ENCODE measurements at regions not wholly inside any gene's neighbourhood (a gene's known extent, or its start where the extent isn't known, plus 50 kb on each side); places are given as distances from the start of the nearest gene placed in this dataset.

DNA sequence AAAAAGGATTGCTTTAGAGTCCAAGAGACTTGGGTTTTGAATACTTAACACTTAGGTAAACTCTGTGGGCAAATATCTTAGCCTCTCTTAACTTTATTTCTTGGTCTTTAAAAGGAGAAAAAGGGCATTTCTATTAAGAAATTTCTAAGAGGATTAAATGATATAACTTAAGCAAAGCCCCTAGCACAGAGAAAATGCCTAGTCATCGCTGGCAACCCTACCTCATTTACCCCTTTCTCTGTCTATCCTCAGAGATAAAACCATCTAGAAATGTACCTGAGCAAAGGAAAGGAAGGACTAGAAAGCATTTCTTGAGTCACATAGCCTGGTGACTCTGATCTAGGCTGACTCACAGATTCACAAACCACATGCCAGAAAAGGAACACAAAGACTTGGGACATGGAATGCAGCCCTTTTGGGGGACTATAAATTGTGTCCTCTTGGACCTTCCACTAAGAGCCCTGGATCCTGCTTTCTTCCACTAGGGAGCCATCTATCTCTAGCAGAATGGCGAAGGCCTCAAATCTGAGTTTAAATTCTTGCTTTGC, 120.6 kb downstream of the FOXD1 start:
- Histone ChIP-seq H4K20me1 (ENCODE audit: insufficient read depth) (no peaks in the 10 kb centered on the region), H3K4me2 (no peak overlapping the region), H2AFZ (ENCODE audit: low read depth) (no peak overlapping the region), H3K27ac (no peak overlapping the region), H3K9ac (no peak overlapping the region), H3K27me3 (ENCODE audit: insufficient read depth, low read depth) (no peaks in the 10 kb centered on the region), H3K4me3 (IDR thresholded peaks at IDR 0.05; ENCODE audit: insufficient read depth, low read depth, low read length) (no peak overlapping the region), H3K36me3 (ENCODE audit: insufficient read depth) (no peaks in the 10 kb centered on the region), H3K4me1 (ENCODE audit: low read depth, poor library complexity, severe bottlenecking) (no peaks in the 10 kb centered on the region), H3K79me2 (ENCODE audit: insufficient read depth, low read depth) (no peaks in the 10 kb centered on the region)
- TF ChIP-seq, protein P1, sequence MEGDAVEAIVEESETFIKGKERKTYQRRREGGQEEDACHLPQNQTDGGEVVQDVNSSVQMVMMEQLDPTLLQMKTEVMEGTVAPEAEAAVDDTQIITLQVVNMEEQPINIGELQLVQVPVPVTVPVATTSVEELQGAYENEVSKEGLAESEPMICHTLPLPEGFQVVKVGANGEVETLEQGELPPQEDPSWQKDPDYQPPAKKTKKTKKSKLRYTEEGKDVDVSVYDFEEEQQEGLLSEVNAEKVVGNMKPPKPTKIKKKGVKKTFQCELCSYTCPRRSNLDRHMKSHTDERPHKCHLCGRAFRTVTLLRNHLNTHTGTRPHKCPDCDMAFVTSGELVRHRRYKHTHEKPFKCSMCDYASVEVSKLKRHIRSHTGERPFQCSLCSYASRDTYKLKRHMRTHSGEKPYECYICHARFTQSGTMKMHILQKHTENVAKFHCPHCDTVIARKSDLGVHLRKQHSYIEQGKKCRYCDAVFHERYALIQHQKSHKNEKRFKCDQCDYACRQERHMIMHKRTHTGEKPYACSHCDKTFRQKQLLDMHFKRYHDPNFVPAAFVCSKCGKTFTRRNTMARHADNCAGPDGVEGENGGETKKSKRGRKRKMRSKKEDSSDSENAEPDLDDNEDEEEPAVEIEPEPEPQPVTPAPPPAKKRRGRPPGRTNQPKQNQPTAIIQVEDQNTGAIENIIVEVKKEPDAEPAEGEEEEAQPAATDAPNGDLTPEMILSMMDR (conservative IDR thresholded peaks at IDR 0.05; ENCODE audit: low read depth, low read length), result no peak

DNA sequence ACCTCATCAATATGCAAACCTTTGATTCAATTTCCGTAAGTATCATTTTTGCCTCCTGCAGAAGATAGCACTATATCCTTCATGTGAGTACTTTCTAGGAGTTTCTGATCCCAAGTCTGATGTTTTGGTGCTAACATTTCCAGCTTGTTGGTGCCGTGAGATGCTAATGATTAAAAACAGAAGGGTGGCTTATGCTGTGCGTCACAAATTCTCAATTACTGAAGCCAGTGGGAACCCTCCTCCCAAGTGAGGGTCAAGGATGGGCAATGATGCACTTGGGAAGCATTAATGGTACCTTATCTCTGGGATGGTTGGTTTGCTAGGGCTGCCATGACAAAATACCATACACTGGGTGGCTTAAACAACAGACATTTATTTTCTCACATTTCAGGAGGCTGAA, 123.0 kb downstream of the FOXD1 start:
- no peak overlapping the region for H3K27ac ChIP-seq
- no peak overlapping the region for H3K4me3 ChIP-seq (IDR thresholded peaks at IDR 0.05; ENCODE audit: insufficient read depth, low read depth, low read length)
- no peak overlapping the region for H3K4me2 ChIP-seq
- no peaks in the 10 kb centered on the region for H3K27me3 ChIP-seq (ENCODE audit: insufficient read depth, low read depth)
- no peaks in the 10 kb centered on the region for H3K36me3 ChIP-seq (ENCODE audit: insufficient read depth)
- H4K20me1 ChIP-seq (ENCODE audit: insufficient read depth), result no peaks in the 10 kb centered on the region
- H3K4me1 ChIP-seq (ENCODE audit: low read depth, poor library complexity, severe bottlenecking), result no peaks in the 10 kb centered on the region
- H3K79me2 ChIP-seq (ENCODE audit: insufficient read depth, low read depth), result no peaks in the 10 kb centered on the region
- no peak overlapping the region for H3K9ac ChIP-seq
- TF ChIP-seq, protein P1 (conservative IDR thresholded peaks at IDR 0.05; ENCODE audit: low read depth, low read length), result no peak
- no peak overlapping the region for H2AFZ ChIP-seq (ENCODE audit: low read depth)

DNA sequence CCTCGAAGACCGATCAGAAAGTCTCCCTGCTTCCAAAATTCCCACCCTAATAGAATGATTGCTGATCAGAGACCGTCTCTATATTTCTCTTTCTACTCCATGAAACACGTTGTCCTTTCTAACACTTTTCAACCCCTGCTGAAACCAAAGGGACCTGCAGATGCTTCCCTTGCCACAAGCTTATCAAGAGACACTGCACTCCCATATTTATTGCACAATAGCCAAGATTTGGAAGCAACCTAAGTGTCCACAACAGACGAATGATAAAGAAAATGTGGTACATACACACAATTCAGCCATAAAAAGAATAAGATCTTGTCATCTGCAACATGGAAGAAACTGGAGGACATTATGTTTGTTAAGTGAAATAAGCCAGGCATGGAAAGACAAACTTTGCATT, 125.1 kb downstream of the FOXD1 start:
- H4K20me1 ChIP-seq (ENCODE audit: insufficient read depth), result no peaks in the 10 kb centered on the region
- H3K27me3 ChIP-seq (ENCODE audit: insufficient read depth, low read depth), result no peaks in the 10 kb centered on the region
- H3K4me1 ChIP-seq (ENCODE audit: low read depth, poor library complexity, severe bottlenecking), result no peaks in the 10 kb centered on the region
- H3K9ac ChIP-seq, result no peak overlapping the region
- H3K4me3 ChIP-seq (IDR thresholded peaks at IDR 0.05; ENCODE audit: insufficient read depth, low read depth, low read length), result no peak overlapping the region
- no peak overlapping the region for H3K27ac ChIP-seq
- no peak overlapping the region for H2AFZ ChIP-seq (ENCODE audit: low read depth)
- H3K36me3 ChIP-seq (ENCODE audit: insufficient read depth), result no peaks in the 10 kb centered on the region
- H3K4me2 ChIP-seq, result no peak overlapping the region
- H3K79me2 ChIP-seq (ENCODE audit: insufficient read depth, low read depth), result no peaks in the 10 kb centered on the region
- TF ChIP-seq, protein P1 (conservative IDR thresholded peaks at IDR 0.05; ENCODE audit: low read depth, low read length), result no peak

DNA sequence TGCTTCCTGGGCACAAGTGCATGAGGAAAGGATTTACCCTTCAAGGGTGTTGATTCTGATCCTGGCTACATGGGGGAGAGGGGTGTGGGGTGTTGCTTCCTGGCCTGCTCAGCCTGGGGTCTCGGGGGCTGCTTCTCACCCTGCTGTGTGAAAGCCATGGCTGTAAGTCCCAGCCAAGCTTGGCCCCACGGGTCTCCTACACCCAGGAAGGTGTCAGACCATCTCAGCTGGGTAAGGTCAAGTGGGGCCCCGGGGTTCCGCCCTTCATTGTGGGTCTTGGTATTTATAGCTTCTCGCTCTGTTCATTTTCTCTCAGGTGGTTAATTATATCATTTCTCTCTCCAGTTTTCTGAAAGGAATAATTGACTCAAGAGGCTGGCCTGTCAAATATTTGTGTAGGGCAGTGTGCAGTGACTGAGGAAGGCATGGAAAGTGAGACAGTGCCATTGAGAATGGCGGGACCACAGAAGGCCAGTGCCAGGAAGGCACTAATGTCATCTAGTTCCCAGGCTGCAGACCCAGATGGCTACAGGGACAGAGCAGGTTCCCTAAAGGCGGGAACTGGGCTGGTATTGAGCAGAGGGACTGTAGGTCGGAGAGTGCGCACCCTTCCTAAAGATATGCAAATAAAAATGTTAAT, 126.0 kb downstream of the FOXD1 start:
- TF ChIP-seq, protein P1 (conservative IDR thresholded peaks at IDR 0.05; ENCODE audit: low read depth, low read length), result no peak
- no peak overlapping the region for H3K9ac ChIP-seq
- H3K4me3 ChIP-seq (IDR thresholded peaks at IDR 0.05; ENCODE audit: insufficient read depth, low read depth, low read length), result no peak overlapping the region
- H3K79me2 ChIP-seq (ENCODE audit: insufficient read depth, low read depth), result no peaks in the 10 kb centered on the region
- H3K27ac ChIP-seq, result no peak overlapping the region
- no peaks in the 10 kb centered on the region for H3K36me3 ChIP-seq (ENCODE audit: insufficient read depth)
- H4K20me1 ChIP-seq (ENCODE audit: insufficient read depth), result no peaks in the 10 kb centered on the region
- no peaks in the 10 kb centered on the region for H3K27me3 ChIP-seq (ENCODE audit: insufficient read depth, low read depth)
- no peak overlapping the region for H3K4me2 ChIP-seq
- H3K4me1 ChIP-seq (ENCODE audit: low read depth, poor library complexity, severe bottlenecking), result no peaks in the 10 kb centered on the region
- no peak overlapping the region for H2AFZ ChIP-seq (ENCODE audit: low read depth)
